Bronchial epithelial cell (primary cell): ENCODE measurements at regions not wholly inside any gene's neighbourhood (a gene's known extent, or its start where the extent isn't known, plus 50 kb on each side); places are given as distances from the start of the nearest gene placed in this dataset.

ENCODE experiments used
- DNase-seq: peaks from one replicate; pipeline ENCODE4 v3.0.0-alpha.2; 2010; ENCODE audit warnings: low read depth
- FAIRE-seq: peaks from 2 replicates; lab custom pipeline; 2011; peaks lifted over from hg19 to GRCh38; lab: Jason Lieb, UNC
- H3K27me3 ChIP-seq: 2 replicates; pipeline ENCODE4 v1.5.1; 2011; ENCODE audit warnings: low read length; ENCODE audit not compliant: control insufficient read depth, insufficient read depth
- H3K36me3 ChIP-seq: 2 replicates; pipeline ENCODE4 v1.5.1; 2011; ENCODE audit warnings: low read length; ENCODE audit not compliant: control insufficient read depth, insufficient read depth
- H3K4me3 ChIP-seq: 2 replicates; pipeline ENCODE4 v1.5.1; 2011; ENCODE audit warnings: mild to moderate bottlenecking, low read depth, low read length, control low read depth
- CTCF ChIP-seq: IDR thresholded peaks from 2 replicates; pipeline ENCODE4 v1.5.1; 2011; ENCODE audit warnings: mild to moderate bottlenecking, moderate library complexity, low read length, control low read depth, inconsistent platforms; ENCODE audit not compliant: insufficient read depth, severe bottlenecking

- H3K36me3 ChIP-seq = no peaks in the 10 kb centered on the region
- no peak for FAIRE-seq
- peaks cover 20% of the 10 kb centered on the region for H3K27me3 ChIP-seq
- DNase-seq = no peak
- no peak overlapping the region for H3K4me3 ChIP-seq
- TF ChIP-seq CTCF = no peak
These were observed 51.4 kb upstream of the CISTR start for GRCh38 chr12:53803194-53803593.

GRCh38 chr12:53803703-53804102, 51.9 kb upstream of the CISTR start:
- FAIRE-seq = no peak
- no peak overlapping the region for H3K4me3 ChIP-seq
- no peak for DNase-seq
- TF ChIP-seq CTCF = no peak
- peaks cover 23% of the 10 kb centered on the region for H3K27me3 ChIP-seq
- H3K36me3 ChIP-seq = no peaks in the 10 kb centered on the region

- Histone ChIP-seq H3K36me3 (no peaks in the 10 kb centered on the region), H3K27me3 (peaks cover 25% of the 10 kb centered on the region), H3K4me3 (no peak overlapping the region)
- TF ChIP-seq CTCF = no peak
- DNase-seq (no peak), FAIRE-seq (no peak)
These were observed 52.6 kb upstream of the CISTR start for GRCh38 chr12:53804429-53804828.

- H3K36me3 ChIP-seq = no peaks in the 10 kb centered on the region
- no peak overlapping the region for H3K4me3 ChIP-seq
- peak; percentile 42 for DNase-seq
- no peak for TF ChIP-seq CTCF
- no peak for FAIRE-seq
- H3K27me3 ChIP-seq = peaks cover 27% of the 10 kb centered on the region
These were observed 53.3 kb upstream of the CISTR start for GRCh38 chr12:53805067-53805466.

GRCh38 chr12:53805791-53806190, 54.0 kb upstream of the CISTR start:
- no peak for TF ChIP-seq CTCF
- no peak for FAIRE-seq
- no peak for DNase-seq
- peaks cover 30% of the 10 kb centered on the region for H3K27me3 ChIP-seq
- no peak overlapping the region for H3K4me3 ChIP-seq
- no peaks in the 10 kb centered on the region for H3K36me3 ChIP-seq

GRCh38 chr12:53806721-53807120, 54.9 kb upstream of the CISTR start:
- no peak overlapping the region for H3K4me3 ChIP-seq
- DNase-seq (no peak), FAIRE-seq (no peak)
- no peaks in the 10 kb centered on the region for H3K36me3 ChIP-seq
- H3K27me3 ChIP-seq = peaks cover 33% of the 10 kb centered on the region
- no peak for TF ChIP-seq CTCF
